Prostate gland (tissue), 2 donors: ENCODE measurements at regions not wholly inside any gene's neighbourhood (a gene's known extent, or its start where the extent isn't known, plus 50 kb on each side); places are given as distances from the start of the nearest gene placed in this dataset.

Experiments
- DNase-seq: peaks from one replicate; pipeline ENCODE4 v3.0.0-alpha.2; 2019; ENCODE audit warnings: low spot score
- H3K27ac ChIP-seq, 2 donors: fragments of 200-600 bp; sonication (generic); 2 replicates each; pipeline ENCODE4 v1.5.1; 2017 to 2019
- H3K27me3 ChIP-seq: fragments of 200-600 bp; sonication (generic); replicated peaks from 2 replicates; pipeline ENCODE4 v1.5.1; 2019; ENCODE audit not compliant: insufficient read depth
- H3K36me3 ChIP-seq, 2 donors: fragments of 200-600 bp; sonication (generic); 1 replicate in 1 of 2; 2 replicates in 1 of 2; pipeline versions ENCODE4 v1.5.1 to v1.8.1; 2017 to 2019
- H3K4me1 ChIP-seq: fragments of 200-600 bp; sonication (generic); replicated peaks from 2 replicates; pipeline ENCODE4 v1.5.1; 2019
- H3K4me3 ChIP-seq, 2 donors: fragments of 200-600 bp; sonication (generic); 2 replicates each; pipeline ENCODE4 v1.5.1; 2017 to 2019
- H3K9me3 ChIP-seq: fragments of 200-600 bp; sonication (generic); 2 replicates; pipeline ENCODE4 v1.5.1; 2017
- CTCF ChIP-seq, 4 experiments: fragments of 200-600 bp in 2 of 4; fragments of 450-650 bp in 2 of 4; sonication (generic) in 2 of 4; IDR thresholded peaks; 1 replicate in 3 of 4; 2 replicates in 1 of 4; pipeline ENCODE4 v1.5.1; 2016 to 2019; ENCODE audit warnings: antibody characterized with exemption in 4 of 4, mild to moderate bottlenecking in 2 of 4, moderate library complexity in 2 of 4
- POLR2A ChIP-seq: fragments of 450-650 bp; IDR thresholded peaks from one replicate; pipeline ENCODE4 v1.6.1; 2016; ENCODE audit warnings: antibody characterized with exemption, mild to moderate bottlenecking
- POLR2AphosphoS5 ChIP-seq: sonication (generic); formaldehyde crosslinking; IDR thresholded peaks from one replicate; pipeline ENCODE4 v1.6.1; 2017; ENCODE audit warnings: antibody characterized with exemption
- WGBS: methylation state at CpG from one replicate; pipeline ENCODE4 v1.1.5; 2018; 5-methylcytosine and 5-hydroxymethylcytosine counted together
- intact Hi-C: fragments of 100-400 bp; cut with DNase I; formaldehyde crosslinking; loops from one replicate; pipeline ENCODE4 v1.14.2; 2022

- intact Hi-C loops: no loop called here
- no peak for DNase-seq
- 20% methylated on average over 5 of the region's 5 CpGs for WGBS
- H3K4me1 ChIP-seq: peaks cover 5% of the 10 kb centered on the region
- no peak overlapping the region for H3K4me3 ChIP-seq
- no peak for TF ChIP-seq POLR2AphosphoS5
- no peak for TF ChIP-seq POLR2A
- TF ChIP-seq CTCF (IDR thresholded peaks at IDR 0.05): no peak
- H3K9me3 ChIP-seq: no peaks in the 10 kb centered on the region
- H3K27ac ChIP-seq: no peak overlapping the region
- no peaks in the 10 kb centered on the region for H3K36me3 ChIP-seq
- no peaks in the 10 kb centered on the region for H3K27me3 ChIP-seq
Observed at GRCh38 chr11:105211806-105212554, 72.4 kb upstream of the CARD18 start.

- Histone ChIP-seq H3K4me1 (peaks cover 5% of the 10 kb centered on the region), H3K9me3 (no peaks in the 10 kb centered on the region), H3K27ac (no peak overlapping the region), H3K4me3 (no peak overlapping the region), H3K36me3 (no peaks in the 10 kb centered on the region), H3K27me3 (no peaks in the 10 kb centered on the region)
- no peak for DNase-seq
- no peak for TF ChIP-seq CTCF (IDR thresholded peaks at IDR 0.05)
- WGBS: 99% methylated on average over 4 of the region's 4 CpGs
- intact Hi-C loops: no loop called here
Observed at GRCh38 chr11:105208019-105208418, 68.5 kb upstream of the CARD18 start.

GRCh38 chr11:105206633-105207032 lies 67.1 kb upstream of the CARD18 start:
- Histone ChIP-seq H3K27ac (no peak overlapping the region), H3K4me3 (no peak overlapping the region), H3K27me3 (no peaks in the 10 kb centered on the region), H3K36me3 (no peaks in the 10 kb centered on the region), H3K9me3 (no peaks in the 10 kb centered on the region), H3K4me1 (no peaks in the 10 kb centered on the region)
- 79% methylated on average over 4 of the region's 4 CpGs for WGBS
- no peak for DNase-seq
- intact Hi-C loops: no loop called here
- TF ChIP-seq POLR2A: no peak
- TF ChIP-seq POLR2AphosphoS5: no peak
- TF ChIP-seq CTCF (IDR thresholded peaks at IDR 0.05): no peak

- H3K4me3 ChIP-seq: no peak overlapping the region
- no peak overlapping the region for H3K27ac ChIP-seq
- DNase-seq: no peak
- no peaks in the 10 kb centered on the region for H3K36me3 ChIP-seq
- no peaks in the 10 kb centered on the region for H3K4me1 ChIP-seq
- no peaks in the 10 kb centered on the region for H3K9me3 ChIP-seq
- intact Hi-C loops: no loop called here
- H3K27me3 ChIP-seq: no peaks in the 10 kb centered on the region
- TF ChIP-seq POLR2AphosphoS5: no peak
- no peak for TF ChIP-seq POLR2A
- no peak for TF ChIP-seq CTCF (IDR thresholded peaks at IDR 0.05)
Observed at GRCh38 chr11:105204636-105205035, 65.1 kb upstream of the CARD18 start.

- TF ChIP-seq POLR2AphosphoS5 (no peak), POLR2A (no peak), CTCF (IDR thresholded peaks at IDR 0.05) (no peak)
- intact Hi-C loops: no loop called here
- H3K27me3 ChIP-seq: no peaks in the 10 kb centered on the region
- no peaks in the 10 kb centered on the region for H3K9me3 ChIP-seq
- no peak overlapping the region for H3K27ac ChIP-seq
- no peaks in the 10 kb centered on the region for H3K4me1 ChIP-seq
- no peak overlapping the region for H3K4me3 ChIP-seq
- WGBS: 94% methylated on average over 2 of the region's 2 CpGs
- no peak for DNase-seq
- H3K36me3 ChIP-seq: no peaks in the 10 kb centered on the region
Observed at GRCh38 chr11:105203569-105204240, 64.1 kb upstream of the CARD18 start.
